Hematopoietic multipotent progenitor cell (in vitro differentiated cells): ENCODE measurements at regions not wholly inside any gene's neighbourhood (a gene's known extent, or its start where the extent isn't known, plus 50 kb on each side); places are given as distances from the start of the nearest gene placed in this dataset.
"Not testable (repeated sequence)": the region's sequence is repeated elsewhere in the genome, so short reads cannot be mapped to it uniquely, and the experiment has no call there.

ENCODE experiments used
- DNase-seq, 3 donors: peaks; one replicate each; pipeline ENCODE4 v3.0.0-alpha.2; 2011 to 2015; ENCODE audit warnings: low read depth in 2 of 3, low spot score in 2 of 3

- no peak for DNase-seq
Observed at GRCh38 chr4:79666112-79666511, 258.1 kb upstream of the GK2 start.

GRCh38 chr4:79663865-79664264, 255.8 kb upstream of the GK2 start:
- DNase-seq: no peak

DNA sequence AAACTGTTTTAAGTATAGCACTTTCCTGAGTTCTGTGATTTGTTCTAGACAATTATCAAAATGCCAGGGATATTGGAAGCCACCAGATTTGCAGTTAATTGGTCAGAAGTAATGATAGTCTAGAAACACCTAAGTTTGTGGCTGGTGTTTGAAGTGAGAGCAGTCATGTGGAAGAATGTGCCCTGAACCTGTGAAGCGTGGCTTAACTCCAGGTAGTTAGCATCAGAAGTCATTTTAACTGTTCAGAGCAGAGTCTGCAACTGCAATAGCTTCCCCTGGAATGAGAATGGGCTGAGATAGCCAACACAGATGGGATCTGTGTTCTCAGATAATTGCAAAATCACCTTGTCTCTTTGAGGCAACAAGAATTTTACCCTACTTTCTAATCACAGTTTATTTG, 255.1 kb upstream of the GK2 start:
- DNase-seq: no peak

- DNase-seq: no peak
Observed at GRCh38 chr4:79662651-79663050, 254.6 kb upstream of the GK2 start.

DNA sequence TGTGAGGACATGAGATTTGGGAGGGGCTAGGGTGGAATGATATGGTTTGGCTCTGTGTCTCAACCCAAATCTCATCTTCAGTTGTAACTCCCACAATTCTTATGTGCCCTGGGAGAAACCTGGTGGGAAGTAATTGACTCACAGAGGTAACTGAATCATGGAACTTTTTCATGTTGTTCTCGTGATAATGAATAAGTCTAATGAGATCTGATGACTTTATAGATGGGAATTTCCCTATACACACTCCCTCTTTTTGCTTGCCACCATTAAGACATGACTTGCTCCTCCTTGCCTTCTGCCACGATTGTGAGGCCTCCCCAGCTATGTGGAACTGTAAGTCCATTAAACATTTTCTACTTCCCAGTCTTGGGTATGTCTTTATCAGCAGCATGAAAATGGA, 253.2 kb upstream of the GK2 start:
- DNase-seq: no peak

GRCh38 chr4:79659308-79659870, 251.4 kb upstream of the GK2 start:
- DNase-seq: not testable (repeated sequence)

- no peak for DNase-seq
Observed at GRCh38 chr4:79657379-79657778, 249.4 kb upstream of the GK2 start.

GRCh38 chr4:79653871-79654270, 245.8 kb upstream of the GK2 start:
- DNase-seq: no peak

- DNase-seq: no peak
Observed at GRCh38 chr4:79652738-79653137, 244.7 kb upstream of the GK2 start.

DNA sequence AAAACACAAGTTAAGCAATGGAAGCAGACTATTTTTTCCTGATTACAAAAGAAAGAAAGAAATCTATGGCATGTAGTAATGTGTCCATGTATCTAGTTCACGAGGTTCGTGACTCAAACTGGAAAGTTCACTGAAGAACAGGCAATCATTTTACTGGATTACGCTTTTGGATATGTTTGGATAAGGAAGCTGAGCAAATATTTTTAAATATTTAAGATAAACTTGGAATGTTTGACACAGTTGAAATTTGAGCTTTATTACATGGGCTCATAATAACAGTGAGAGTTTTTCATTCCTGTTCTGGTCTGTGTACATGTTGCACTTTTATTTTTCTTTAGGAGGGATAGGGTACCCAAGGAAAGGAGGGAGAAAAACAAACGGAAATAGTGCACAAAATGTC, 244.2 kb upstream of the GK2 start:
- no peak for DNase-seq

DNA sequence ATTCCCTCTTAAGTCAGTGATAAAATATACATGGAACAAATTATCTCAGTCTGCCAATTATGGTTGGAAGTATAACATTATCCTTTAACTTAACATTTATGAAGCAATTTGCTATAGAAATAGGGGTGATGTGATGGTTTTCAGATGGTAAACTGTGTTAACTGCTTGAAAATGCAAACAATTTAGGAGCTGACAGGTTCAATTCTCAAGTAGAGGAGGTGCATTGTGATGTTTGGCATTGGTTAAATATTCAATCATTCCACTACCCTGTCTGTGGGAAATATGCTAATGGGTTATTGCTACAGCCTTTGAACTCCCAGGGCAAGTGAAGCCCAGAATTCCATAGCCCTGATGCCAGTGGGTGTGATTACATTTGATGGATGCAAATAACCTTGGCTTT, 243.4 kb upstream of the GK2 start:
- no peak for DNase-seq

GRCh38 chr4:79650794-79651431, 242.9 kb upstream of the GK2 start:
- DNase-seq: no peak

DNA sequence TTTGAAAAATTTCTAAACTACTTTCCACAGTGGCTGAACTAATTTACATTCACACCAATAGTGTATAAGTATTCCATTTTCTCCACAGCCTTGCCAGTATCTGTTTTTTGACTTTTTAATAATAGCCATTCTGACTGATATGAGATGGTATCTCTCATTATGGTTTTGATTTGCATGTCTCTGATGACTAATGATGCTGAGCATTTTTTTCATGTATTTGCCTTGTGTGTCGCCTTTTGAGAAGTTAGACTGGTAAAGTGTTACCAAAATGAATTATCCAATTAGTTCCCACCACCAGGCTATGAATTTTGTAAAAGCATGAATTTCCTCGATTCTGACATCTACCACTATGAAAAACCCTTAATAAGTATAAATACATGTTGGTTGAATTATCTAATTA, 242.2 kb upstream of the GK2 start:
- DNase-seq: no peak

DNA sequence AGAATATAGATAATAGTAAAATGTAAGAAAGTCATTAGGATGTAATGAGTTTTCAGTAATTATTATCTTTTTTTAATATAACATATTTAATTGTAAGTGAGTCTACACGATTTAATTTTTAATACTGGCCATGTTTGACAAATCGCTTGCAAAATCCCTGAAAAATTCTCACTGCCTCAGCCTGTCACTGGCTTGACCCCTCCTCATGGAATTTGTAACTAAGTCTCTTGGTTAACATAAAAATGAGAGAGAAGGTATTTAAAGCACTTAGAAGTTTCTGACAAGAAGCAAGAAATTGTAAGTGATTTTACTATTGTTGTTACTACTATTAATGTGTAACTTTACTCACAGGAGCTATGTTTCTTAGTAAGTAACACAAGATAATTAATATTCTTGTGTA, 237.9 kb upstream of the GK2 start:
- no peak for DNase-seq

DNA sequence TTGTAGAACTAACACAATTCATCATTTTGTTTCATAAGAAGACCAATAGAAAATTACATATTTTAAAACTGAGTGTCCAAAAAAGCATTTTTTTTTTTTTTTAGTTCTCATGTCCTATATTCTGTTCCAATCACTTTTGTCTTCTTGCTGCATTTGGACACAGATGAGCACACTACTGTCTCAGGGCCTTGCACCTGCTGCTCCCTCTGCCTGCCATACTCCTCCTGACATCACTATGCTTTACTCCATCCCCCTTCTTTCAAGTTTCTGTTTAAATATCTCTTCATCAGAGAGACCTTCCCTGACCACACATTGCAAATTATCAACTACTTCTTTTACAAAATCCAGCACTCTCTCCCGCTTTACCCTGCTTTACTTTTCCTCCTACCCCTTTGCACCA, 230.7 kb upstream of the GK2 start:
- no peak for DNase-seq

DNA sequence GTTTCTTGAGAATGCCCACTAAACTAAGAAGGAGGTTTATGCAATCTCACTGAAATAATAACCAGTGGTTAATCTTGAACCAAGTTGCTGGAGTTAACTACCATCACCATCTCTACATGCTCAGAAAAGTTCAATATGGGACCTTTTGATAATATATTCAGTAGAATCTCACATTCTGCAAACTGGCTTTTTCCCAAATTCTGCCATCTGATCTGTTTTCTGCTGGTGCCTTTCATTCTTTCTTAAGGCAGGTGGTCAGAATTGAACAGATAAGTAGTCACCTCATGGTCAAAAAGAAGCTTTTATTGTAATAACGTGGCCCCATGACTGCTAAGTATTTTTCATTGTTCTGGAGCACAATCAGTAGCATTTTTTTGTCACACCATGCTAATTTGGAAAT, 229.0 kb upstream of the GK2 start:
- DNase-seq: no peak

GRCh38 chr4:79634111-79634510, 226.1 kb upstream of the GK2 start:
- DNase-seq: no peak

DNA sequence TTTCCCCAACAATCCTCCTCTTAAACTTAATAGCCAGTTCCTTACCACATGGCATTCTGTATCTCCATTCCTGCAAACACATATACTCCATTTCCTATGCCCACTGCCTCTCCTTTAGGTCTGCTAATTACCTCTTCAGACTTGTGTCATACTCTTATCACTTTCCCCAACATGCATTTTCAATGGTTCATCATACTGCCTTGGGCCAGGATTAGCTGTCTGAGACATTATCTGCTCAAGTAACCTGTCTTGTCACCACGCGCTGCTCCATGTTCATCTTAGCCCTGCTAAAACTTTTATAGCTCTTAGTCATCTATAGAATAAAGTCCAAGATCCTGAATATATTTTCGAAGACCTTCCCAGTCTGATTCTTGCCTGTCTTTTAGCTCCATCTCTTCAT, 224.1 kb upstream of the GK2 start:
- no peak for DNase-seq

- no peak for DNase-seq
Observed at GRCh38 chr4:79626611-79627010, 218.6 kb upstream of the GK2 start.

GRCh38 chr4:79626101-79626500, 218.1 kb upstream of the GK2 start:
- DNase-seq: peak in 1 of 3 donors; percentile 27

GRCh38 chr4:79625361-79625760, 217.3 kb upstream of the GK2 start:
- DNase-seq: peak in 1 of 3 donors; percentile 1

GRCh38 chr4:79623021-79623870, 215.2 kb upstream of the GK2 start:
- DNase-seq: no peak
